Cardiac fibroblast (primary cell): ENCODE measurements at regions not wholly inside any gene's neighbourhood (a gene's known extent, or its start where the extent isn't known, plus 50 kb on each side); places are given as distances from the start of the nearest gene placed in this dataset.

Experiments used
- DNase-seq, 2 donors: peaks; one replicate each; pipeline versions ENCODE4 v3.0.0 to v3.0.0-alpha.2; 2010; ENCODE audit warnings: low read depth in 2 of 2
- H3K4me3 ChIP-seq, 2 donors: replicated peaks in 1 of 2; 1 replicate in 1 of 2; 2 replicates in 1 of 2; pipeline ENCODE4 v1.5.1; 2011; ENCODE audit warnings: low read depth in 2 of 2, low read length in 2 of 2, mild to moderate bottlenecking in 2 of 2, moderate library complexity in 1 of 2
- TF ChIP-seq, protein P1 (sequence below): IDR thresholded peaks from one replicate; pipeline ENCODE4 v1.5.1; 2011; ENCODE audit warnings: low read depth, mild to moderate bottlenecking, low read length, inconsistent platforms

DNA sequence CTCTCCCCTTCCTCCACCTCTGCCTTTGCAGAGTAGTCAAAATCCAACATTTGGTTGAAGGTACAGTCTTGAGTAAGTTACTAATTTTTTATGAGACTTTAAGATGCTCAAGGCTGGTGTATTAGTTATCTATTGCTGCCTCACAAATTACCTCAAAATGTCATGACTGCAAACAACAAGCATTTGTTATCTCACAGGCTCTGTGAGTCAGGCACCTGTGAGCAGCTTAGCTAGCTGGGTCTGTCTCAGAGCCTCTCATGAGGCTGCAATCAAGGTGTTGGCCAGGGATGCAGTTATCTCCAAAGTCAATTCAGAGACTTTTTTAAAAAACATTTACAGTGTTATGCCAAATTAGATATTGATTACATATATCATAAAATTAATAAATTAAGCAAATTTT is 371.3 kb upstream of the RGMB start:
- no peak overlapping the region for H3K4me3 ChIP-seq
- TF ChIP-seq, protein P1, sequence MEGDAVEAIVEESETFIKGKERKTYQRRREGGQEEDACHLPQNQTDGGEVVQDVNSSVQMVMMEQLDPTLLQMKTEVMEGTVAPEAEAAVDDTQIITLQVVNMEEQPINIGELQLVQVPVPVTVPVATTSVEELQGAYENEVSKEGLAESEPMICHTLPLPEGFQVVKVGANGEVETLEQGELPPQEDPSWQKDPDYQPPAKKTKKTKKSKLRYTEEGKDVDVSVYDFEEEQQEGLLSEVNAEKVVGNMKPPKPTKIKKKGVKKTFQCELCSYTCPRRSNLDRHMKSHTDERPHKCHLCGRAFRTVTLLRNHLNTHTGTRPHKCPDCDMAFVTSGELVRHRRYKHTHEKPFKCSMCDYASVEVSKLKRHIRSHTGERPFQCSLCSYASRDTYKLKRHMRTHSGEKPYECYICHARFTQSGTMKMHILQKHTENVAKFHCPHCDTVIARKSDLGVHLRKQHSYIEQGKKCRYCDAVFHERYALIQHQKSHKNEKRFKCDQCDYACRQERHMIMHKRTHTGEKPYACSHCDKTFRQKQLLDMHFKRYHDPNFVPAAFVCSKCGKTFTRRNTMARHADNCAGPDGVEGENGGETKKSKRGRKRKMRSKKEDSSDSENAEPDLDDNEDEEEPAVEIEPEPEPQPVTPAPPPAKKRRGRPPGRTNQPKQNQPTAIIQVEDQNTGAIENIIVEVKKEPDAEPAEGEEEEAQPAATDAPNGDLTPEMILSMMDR, result no peak
- no peak for DNase-seq

DNA sequence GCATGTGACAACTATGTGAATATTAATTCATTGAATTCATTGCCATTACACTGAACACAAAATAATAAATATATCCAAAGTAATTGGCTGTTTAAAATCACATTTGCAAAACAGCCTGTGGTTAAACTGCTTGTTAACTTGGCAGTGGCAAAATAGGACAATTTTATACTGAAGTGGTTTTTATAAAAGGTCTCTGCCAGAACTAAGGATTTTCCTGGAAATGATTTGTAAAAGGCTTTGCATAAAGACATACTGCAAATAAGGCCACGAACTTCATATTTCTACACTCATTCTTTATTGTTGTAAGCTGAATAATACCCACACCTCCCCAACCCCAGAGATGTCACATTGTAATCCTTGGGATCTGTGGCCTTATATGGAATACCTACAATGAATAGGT is 370.3 kb upstream of the RGMB start:
- H3K4me3 ChIP-seq, result no peak overlapping the region
- TF ChIP-seq, protein P1, result no peak
- no peak for DNase-seq

DNA sequence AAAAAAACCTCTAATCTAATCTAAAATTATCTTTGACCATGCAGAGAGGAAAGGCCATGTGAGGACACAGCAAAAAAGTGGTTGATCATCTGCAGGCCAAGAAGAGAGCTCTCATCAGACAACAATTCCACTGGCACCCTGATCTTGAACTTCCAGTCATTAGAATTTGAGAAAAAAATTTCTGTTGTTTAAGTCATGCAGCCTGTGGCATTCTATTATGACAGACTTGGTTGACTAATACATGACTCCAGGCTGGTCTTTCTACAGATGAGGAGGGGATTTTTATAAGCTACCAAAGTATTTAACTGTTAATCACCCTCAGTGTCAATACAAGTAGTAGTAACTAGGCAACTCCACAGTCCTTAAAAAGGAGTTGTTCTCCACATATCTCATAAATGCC is 358.5 kb upstream of the RGMB start:
- peak; percentile 59 to 95 for DNase-seq
- H3K4me3 ChIP-seq, result no peak overlapping the region
- TF ChIP-seq, protein P1, result no peak

DNA sequence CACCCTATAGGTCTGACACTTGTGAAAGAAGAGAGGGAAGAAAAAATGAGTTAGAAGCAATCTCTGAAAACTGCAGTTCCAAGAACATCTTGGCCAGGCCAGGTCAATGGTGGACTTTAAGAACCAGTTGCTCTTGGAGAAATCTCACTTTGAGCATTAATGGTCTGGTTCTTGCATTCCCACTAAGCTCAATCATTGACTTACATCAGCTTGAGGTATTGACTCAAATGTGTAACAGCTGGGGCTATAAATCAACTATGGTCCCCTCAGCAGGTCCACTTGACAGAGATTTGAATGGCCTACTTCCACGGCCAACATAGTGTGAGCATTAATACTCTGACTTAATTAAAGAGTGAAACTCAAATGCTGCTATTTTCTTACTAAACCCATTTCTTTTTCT is 357.8 kb upstream of the RGMB start:
- no peak overlapping the region for H3K4me3 ChIP-seq
- TF ChIP-seq, protein P1, result no peak
- DNase-seq, result no peak

DNA sequence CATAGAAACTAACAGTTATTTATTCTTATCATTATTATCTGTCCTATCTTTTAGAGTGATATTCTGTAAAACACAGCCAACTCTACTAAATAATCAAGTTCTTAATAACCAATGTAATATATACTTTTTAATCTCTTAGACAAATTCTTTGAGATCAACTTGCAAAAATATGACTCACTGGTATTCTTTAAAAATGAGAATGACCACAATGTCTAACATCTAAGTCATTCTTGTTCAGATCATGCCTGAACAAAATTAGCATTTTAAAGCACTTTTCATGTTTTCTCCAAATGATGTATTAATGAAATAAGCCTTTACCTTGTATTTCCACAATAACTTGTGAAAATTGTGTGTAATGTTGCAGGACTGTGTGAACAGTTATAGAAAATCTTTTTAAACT is 356.9 kb upstream of the RGMB start:
- H3K4me3 ChIP-seq, result no peak overlapping the region
- TF ChIP-seq, protein P1, result no peak
- DNase-seq, result peak; percentile 9 to 65

DNA sequence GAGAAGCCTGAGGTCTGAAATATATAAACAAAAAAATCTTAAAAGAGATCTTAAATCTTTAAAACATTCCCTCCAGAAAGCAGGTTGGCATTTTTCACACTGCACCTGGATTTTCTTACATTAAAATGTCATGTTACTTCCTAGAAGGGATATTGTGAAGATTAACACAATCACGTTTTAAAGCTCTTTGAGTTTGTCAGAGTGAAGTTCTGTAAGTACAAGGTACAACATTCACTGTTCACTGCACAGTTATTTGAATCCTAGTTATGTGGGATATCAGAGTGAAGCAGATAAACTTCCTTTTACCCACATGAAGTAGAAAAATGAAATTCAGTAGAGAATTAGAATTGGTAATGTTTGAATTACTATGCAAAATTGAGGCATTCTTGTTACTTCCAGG is 353.6 kb upstream of the RGMB start:
- no peak overlapping the region for H3K4me3 ChIP-seq
- no peak for DNase-seq
- TF ChIP-seq, protein P1, result no peak

DNA sequence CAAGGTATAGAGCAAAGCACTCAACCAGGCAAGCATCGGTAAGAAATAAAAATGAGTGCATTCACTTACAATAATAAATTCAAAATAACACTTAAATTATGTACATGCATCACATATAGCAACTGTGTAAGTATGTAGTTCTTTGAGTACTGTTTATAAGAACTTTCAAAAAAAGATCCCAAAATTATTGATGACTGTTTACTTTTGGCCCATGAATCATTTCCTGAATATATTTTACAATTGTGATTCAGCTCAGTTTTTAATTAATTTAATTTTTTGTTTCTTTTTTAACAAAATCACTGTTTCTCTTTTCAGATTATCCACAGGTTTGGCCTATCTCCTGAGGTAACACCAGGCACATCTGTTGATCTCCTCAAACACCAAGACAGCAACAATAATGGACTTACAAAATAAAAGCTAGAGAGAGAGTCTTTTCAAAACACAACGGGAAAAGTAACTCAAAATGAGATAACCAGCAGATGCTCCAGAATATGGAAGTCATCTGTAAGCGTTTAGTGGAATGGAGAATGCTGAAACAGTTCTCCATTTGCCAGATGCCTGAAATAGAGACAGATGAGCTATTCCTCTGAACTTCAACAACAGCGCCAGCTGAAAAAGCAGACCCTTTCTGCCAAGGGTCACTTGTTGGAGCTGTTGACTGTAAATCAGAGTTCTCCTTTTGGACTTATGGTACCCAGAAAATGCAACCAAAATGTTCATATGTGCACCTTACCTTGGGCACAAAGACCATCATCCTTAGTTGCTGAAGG is 348.6 kb upstream of the RGMB start:
- no peak overlapping the region for H3K4me3 ChIP-seq
- peak in 1 of 2 donors; percentile 8 for DNase-seq
- TF ChIP-seq, protein P1, result no peak
